ENCODE measurements at regions not wholly inside any gene's neighbourhood (a gene's known extent, or its start where the extent isn't known, plus 50 kb on each side); places are given as distances from the start of the nearest gene placed in this dataset.

GRCh38 chr1:81585371-81585770 is 215.4 kb upstream of the ADGRL2 start:
- H3K27me3 ChIP-seq (replicated peaks; ENCODE audit: insufficient read depth, low read length) = no peaks in the 10 kb centered on the region
- no peak overlapping the region for H3K9ac ChIP-seq (ENCODE audit: low read length)
- H3K4me2 ChIP-seq (ENCODE audit: low read depth, low read length) = no peak overlapping the region
- no peaks in the 10 kb centered on the region for H3K9me2 ChIP-seq (replicated peaks; ENCODE audit: insufficient read depth, low read length)
- H3K36me3 ChIP-seq (replicated peaks; ENCODE audit: insufficient read depth, low read length) = no peaks in the 10 kb centered on the region
- no peak for TF ChIP-seq EZH2phosphoT487 (IDR thresholded peaks at IDR 0.05; ENCODE audit: low read length)
- no peak for TF ChIP-seq EZH2 (optimal IDR thresholded peaks at IDR 0.05; ENCODE audit: low read depth, low read length)
- no peak for TF ChIP-seq CTCF (IDR thresholded peaks at IDR 0.05; ENCODE audit: low read length)
- no peaks in the 10 kb centered on the region for H3F3A ChIP-seq (ENCODE audit: insufficient read depth, low read length)
- no peak overlapping the region for H2AFZ ChIP-seq (ENCODE audit: low read length)
- no peaks in the 10 kb centered on the region for H3K4me1 ChIP-seq (ENCODE audit: low read length)
- H4K20me1 ChIP-seq (ENCODE audit: insufficient read depth, low read length) = no peaks in the 10 kb centered on the region
- no peak overlapping the region for H3K27ac ChIP-seq (ENCODE audit: low read length)
- no peaks in the 10 kb centered on the region for H3K9me3 ChIP-seq (replicated peaks; ENCODE audit: insufficient read depth, low read length)
- no peak overlapping the region for H3K4me3 ChIP-seq (ENCODE audit: low read length)
- DNase-seq = no peak
- H3K79me2 ChIP-seq (ENCODE audit: low read length) = no peaks in the 10 kb centered on the region

- H3K27me3 ChIP-seq (replicated peaks; ENCODE audit: insufficient read depth, low read length) = no peaks in the 10 kb centered on the region
- H3K4me1 ChIP-seq (ENCODE audit: low read length) = no peaks in the 10 kb centered on the region
- no peak overlapping the region for H3K4me2 ChIP-seq (ENCODE audit: low read depth, low read length)
- no peaks in the 10 kb centered on the region for H4K20me1 ChIP-seq (ENCODE audit: insufficient read depth, low read length)
- H3K27ac ChIP-seq (ENCODE audit: low read length) = no peak overlapping the region
- no peaks in the 10 kb centered on the region for H3K9me3 ChIP-seq (replicated peaks; ENCODE audit: insufficient read depth, low read length)
- TF ChIP-seq EZH2 (optimal IDR thresholded peaks at IDR 0.05; ENCODE audit: low read depth, low read length) (no peak), CTCF (IDR thresholded peaks at IDR 0.05; ENCODE audit: low read length) (no peak), EZH2phosphoT487 (IDR thresholded peaks at IDR 0.05; ENCODE audit: low read length) (no peak)
- no peaks in the 10 kb centered on the region for H3K36me3 ChIP-seq (replicated peaks; ENCODE audit: insufficient read depth, low read length)
- no peak overlapping the region for H3K9ac ChIP-seq (ENCODE audit: low read length)
- no peaks in the 10 kb centered on the region for H3K9me2 ChIP-seq (replicated peaks; ENCODE audit: insufficient read depth, low read length)
- DNase-seq = no peak
- H2AFZ ChIP-seq (ENCODE audit: low read length) = no peak overlapping the region
- H3F3A ChIP-seq (ENCODE audit: insufficient read depth, low read length) = no peaks in the 10 kb centered on the region
- H3K4me3 ChIP-seq (ENCODE audit: low read length) = no peak overlapping the region
- no peaks in the 10 kb centered on the region for H3K79me2 ChIP-seq (ENCODE audit: low read length)
Observed at GRCh38 chr1:81584398-81584797, 216.3 kb upstream of the ADGRL2 start.

- Histone ChIP-seq H2AFZ (ENCODE audit: low read length) (no peak overlapping the region), H3K36me3 (replicated peaks; ENCODE audit: insufficient read depth, low read length) (no peaks in the 10 kb centered on the region), H3K9me2 (replicated peaks; ENCODE audit: insufficient read depth, low read length) (no peaks in the 10 kb centered on the region), H3K9me3 (replicated peaks; ENCODE audit: insufficient read depth, low read length) (no peaks in the 10 kb centered on the region), H3K27me3 (replicated peaks; ENCODE audit: insufficient read depth, low read length) (no peaks in the 10 kb centered on the region), H3K4me3 (ENCODE audit: low read length) (no peak overlapping the region), H3K27ac (ENCODE audit: low read length) (no peak overlapping the region), H3K4me2 (ENCODE audit: low read depth, low read length) (no peak overlapping the region), H4K20me1 (ENCODE audit: insufficient read depth, low read length) (no peaks in the 10 kb centered on the region), H3K4me1 (ENCODE audit: low read length) (no peaks in the 10 kb centered on the region), H3K9ac (ENCODE audit: low read length) (no peak overlapping the region), H3F3A (ENCODE audit: insufficient read depth, low read length) (no peaks in the 10 kb centered on the region), H3K79me2 (ENCODE audit: low read length) (no peaks in the 10 kb centered on the region)
- DNase-seq = no peak
- TF ChIP-seq EZH2 (optimal IDR thresholded peaks at IDR 0.05; ENCODE audit: low read depth, low read length) (no peak), CTCF (IDR thresholded peaks at IDR 0.05; ENCODE audit: low read length) (no peak), EZH2phosphoT487 (IDR thresholded peaks at IDR 0.05; ENCODE audit: low read length) (no peak)
Observed at GRCh38 chr1:81583878-81584277, 216.9 kb upstream of the ADGRL2 start.

Measured in MM.1S (cell line).